GM23248 (cell line): ENCODE measurements at regions not wholly inside any gene's neighbourhood (a gene's known extent, or its start where the extent isn't known, plus 50 kb on each side); places are given as distances from the start of the nearest gene placed in this dataset.

Source experiments
- DNase-seq: peaks from one replicate; pipeline ENCODE4 v3.0.0-alpha.2; 2015
- H2AFZ ChIP-seq: fragments of 200-600 bp; sonication (generic); 2 replicates; pipeline ENCODE4 v1.6.1; 2016; ENCODE audit warnings: antibody characterized with exemption
- H3F3A ChIP-seq: fragments of 200-600 bp; sonication (generic); 2 replicates; pipeline ENCODE4 v1.6.1; 2016; ENCODE audit warnings: mild to moderate bottlenecking, antibody characterized with exemption, mixed run types; ENCODE audit not compliant: insufficient read depth
- H3K27ac ChIP-seq: fragments of 200-600 bp; sonication (generic); 2 replicates; pipeline ENCODE4 v1.5.1; 2016; ENCODE audit warnings: mild to moderate bottlenecking
- H3K27me3 ChIP-seq: fragments of 200-600 bp; sonication (generic); replicated peaks from 2 replicates; pipeline ENCODE4 v1.6.1; 2016; ENCODE audit warnings: mild to moderate bottlenecking; ENCODE audit not compliant: insufficient read depth
- H3K36me3 ChIP-seq: fragments of 200-600 bp; sonication (generic); 2 replicates; pipeline ENCODE4 v1.6.1; 2016; ENCODE audit warnings: low read depth, mild to moderate bottlenecking
- H3K4me1 ChIP-seq: fragments of 200-600 bp; sonication (generic); 2 replicates; pipeline ENCODE4 v1.6.1; 2016; ENCODE audit warnings: mild to moderate bottlenecking; ENCODE audit not compliant: insufficient read depth
- H3K4me2 ChIP-seq: fragments of 200-600 bp; sonication (generic); one replicate; pipeline ENCODE4 v1.6.1; 2016; ENCODE audit warnings: mild to moderate bottlenecking; ENCODE audit not compliant: unreplicated experiment
- H3K4me3 ChIP-seq: fragments of 200-600 bp; sonication (generic); 2 replicates; pipeline ENCODE4 v1.5.1; 2016; ENCODE audit warnings: mild to moderate bottlenecking
- H3K79me2 ChIP-seq: fragments of 200-600 bp; sonication (generic); 2 replicates; pipeline ENCODE4 v1.6.1; 2016; ENCODE audit warnings: mild to moderate bottlenecking; ENCODE audit not compliant: insufficient read depth
- H3K9ac ChIP-seq: fragments of 200-600 bp; sonication (generic); 2 replicates; pipeline ENCODE4 v1.6.1; 2016; ENCODE audit warnings: mild to moderate bottlenecking
- H3K9me2 ChIP-seq: fragments of 200-600 bp; sonication (generic); 2 replicates; pipeline ENCODE4 v1.6.1; 2016; ENCODE audit warnings: mixed run types, mild to moderate bottlenecking, moderate library complexity; ENCODE audit not compliant: insufficient read depth
- H3K9me3 ChIP-seq: fragments of 200-600 bp; sonication (generic); one replicate; pipeline ENCODE4 v1.6.1; 2017; ENCODE audit warnings: low read depth
- H4K20me1 ChIP-seq: fragments of 200-600 bp; sonication (generic); 2 replicates; pipeline ENCODE4 v1.6.0; 2016; ENCODE audit not compliant: insufficient read depth
- EZH2 ChIP-seq: fragments of 200-600 bp; sonication (generic); IDR thresholded peaks from 2 replicates; pipeline ENCODE4 v1.6.1; 2018; ENCODE audit warnings: antibody characterized with exemption, mild to moderate bottlenecking; ENCODE audit not compliant: insufficient read depth, poor library complexity, severe bottlenecking
- EZH2phosphoT487 ChIP-seq: fragments of 200-600 bp; sonication (generic); IDR thresholded peaks from 2 replicates; pipeline ENCODE4 v1.6.1; 2018; ENCODE audit warnings: antibody characterized with exemption, moderate library complexity, mild to moderate bottlenecking, low read depth; ENCODE audit not compliant: insufficient read depth
- WGBS, 2 experiments: methylation state at CpG; one replicate each; pipeline ENCODE4 v1.1.6; 2015 to 2017; ENCODE audit warnings: low lambda C conversion rate in 2 of 2, low coverage in 1 of 2; ENCODE audit errors: missing lambda C conversion rate in 2 of 2; 5-methylcytosine and 5-hydroxymethylcytosine counted together
- in situ Hi-C: fragments of 300-500 bp; cut with MboI; formaldehyde crosslinking; loops from 2 replicates; pipeline ENCODE4 v1.15.0; 2020

DNA sequence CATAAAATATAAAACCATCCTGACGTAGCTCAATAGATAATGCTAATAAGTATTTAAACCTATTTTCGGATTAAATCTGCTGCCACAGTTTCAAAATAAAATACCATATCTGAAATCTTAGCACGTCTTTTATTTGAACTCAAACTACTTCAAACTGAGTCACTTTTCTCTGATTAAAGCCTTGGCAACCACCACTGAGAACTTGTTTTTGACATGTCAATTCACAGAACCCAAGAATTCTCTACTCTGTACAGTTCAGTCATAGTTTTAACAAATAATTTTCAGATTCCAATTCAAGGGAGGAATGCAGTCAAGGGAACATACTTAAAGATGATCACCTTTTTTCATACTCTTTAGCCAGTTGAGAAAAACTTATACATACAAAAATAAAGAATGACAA, 643.2 kb downstream of the KCNT2 start:
- Histone ChIP-seq H4K20me1 (no peaks in the 10 kb centered on the region), H3K27ac (no peak overlapping the region), H3K79me2 (no peaks in the 10 kb centered on the region), H3K4me3 (no peak overlapping the region), H3F3A (no peaks in the 10 kb centered on the region), H3K36me3 (no peaks in the 10 kb centered on the region), H3K4me1 (no peaks in the 10 kb centered on the region), H3K27me3 (no peaks in the 10 kb centered on the region), H3K9me3 (no peaks in the 10 kb centered on the region), H3K9ac (no peak overlapping the region), H3K4me2 (no peak overlapping the region), H3K9me2 (no peaks in the 10 kb centered on the region), H2AFZ (peak overlapping the region; percentile 22; the same call in 1 of the 2 replicates)
- in situ Hi-C loops = no loop called here
- TF ChIP-seq EZH2 = no peak
- TF ChIP-seq EZH2phosphoT487 = no peak
- no peak for DNase-seq
- WGBS, 2 experiments = 21 to 27% methylated on average over 3 of the region's 3 CpGs

DNA sequence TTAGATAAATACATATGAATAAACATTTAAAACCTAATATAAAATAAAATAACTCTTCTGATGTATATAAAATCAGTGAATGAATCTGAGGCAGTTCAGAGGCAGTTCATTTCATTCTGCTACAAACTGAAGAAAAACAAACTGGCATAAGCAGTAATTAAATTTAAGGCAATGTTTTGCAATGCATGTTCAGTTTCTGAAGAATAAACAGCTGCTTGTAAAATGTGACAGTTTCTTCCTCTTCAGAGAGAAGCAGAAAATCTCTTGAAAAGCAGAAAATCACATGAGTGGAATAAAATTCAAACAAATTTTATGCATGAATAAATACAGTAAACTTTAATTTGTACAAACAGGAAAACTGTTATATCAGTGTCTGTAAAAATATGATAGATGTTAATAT, 643.7 kb downstream of the KCNT2 start:
- TF ChIP-seq EZH2phosphoT487 = no peak
- no peak for TF ChIP-seq EZH2
- in situ Hi-C loops = no loop called here

DNA sequence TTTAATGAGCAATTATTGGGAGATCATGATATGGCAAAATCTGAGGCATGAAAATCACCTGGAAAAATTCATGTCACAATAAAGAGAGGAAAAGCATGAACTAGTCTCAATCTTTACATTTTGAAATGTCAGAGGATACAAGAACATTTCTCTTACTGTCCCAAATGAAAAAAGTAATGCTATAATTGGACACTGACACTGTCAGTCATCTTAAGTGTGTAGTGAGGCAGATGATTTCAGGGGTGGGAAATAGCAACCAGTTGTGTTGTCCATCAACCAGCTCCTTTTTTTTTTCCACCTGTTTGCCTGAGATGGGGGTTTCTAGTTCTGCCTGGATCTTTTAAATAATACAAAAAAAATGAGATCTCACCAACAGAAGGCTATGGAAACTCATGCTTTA, 646.2 kb downstream of the KCNT2 start:
- no peak overlapping the region for H3K4me2 ChIP-seq
- DNase-seq = no peak

More for the DNA sequence above, 643.7 kb downstream of the KCNT2 start:
- Histone ChIP-seq H2AFZ (peak overlapping the region; percentile 22; the same call in 1 of the 2 replicates), H3K27me3 (no peaks in the 10 kb centered on the region), H3K9me2 (no peaks in the 10 kb centered on the region), H3K36me3 (no peaks in the 10 kb centered on the region), H3K4me1 (no peaks in the 10 kb centered on the region), H3K79me2 (no peaks in the 10 kb centered on the region), H3F3A (no peaks in the 10 kb centered on the region), H4K20me1 (no peaks in the 10 kb centered on the region), H3K27ac (no peak overlapping the region), H3K9me3 (no peaks in the 10 kb centered on the region), H3K9ac (no peak overlapping the region), H3K4me3 (no peak overlapping the region), H3K4me2 (no peak overlapping the region)
- no peak for DNase-seq

DNA sequence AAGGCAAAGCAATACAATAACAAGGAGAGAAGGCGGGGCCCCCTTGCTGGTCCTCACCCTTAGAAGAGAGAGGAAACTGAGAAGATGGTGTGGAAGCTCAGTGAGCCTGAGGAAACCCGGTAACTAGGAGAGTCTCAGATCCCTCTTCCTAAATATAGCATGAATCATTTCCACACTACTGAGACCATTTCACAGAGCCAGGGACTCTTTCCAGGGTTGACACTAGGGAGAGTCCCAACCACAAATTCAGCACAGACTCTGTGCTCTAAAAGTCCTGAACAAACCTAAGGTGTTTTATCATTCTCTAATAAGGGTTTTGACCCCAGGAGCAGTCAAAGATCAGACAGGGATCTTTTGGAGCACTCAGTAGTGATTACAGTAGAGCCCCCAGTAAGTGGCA, 647.7 kb downstream of the KCNT2 start:
- no peaks in the 10 kb centered on the region for H3F3A ChIP-seq
- H4K20me1 ChIP-seq = no peaks in the 10 kb centered on the region
- 31 to 48% methylated on average over 2 of the region's 2 CpGs for WGBS, 2 experiments
- no peak overlapping the region for H3K4me3 ChIP-seq
- no peak for DNase-seq
- H3K4me1 ChIP-seq = no peaks in the 10 kb centered on the region
- H3K79me2 ChIP-seq = no peaks in the 10 kb centered on the region
- no peaks in the 10 kb centered on the region for H3K9me2 ChIP-seq
- H2AFZ ChIP-seq = no peak overlapping the region
- no peak overlapping the region for H3K9ac ChIP-seq
- no peak overlapping the region for H3K4me2 ChIP-seq
- no peaks in the 10 kb centered on the region for H3K9me3 ChIP-seq
- H3K27me3 ChIP-seq = no peaks in the 10 kb centered on the region
- TF ChIP-seq EZH2 = no peak
- no peak for TF ChIP-seq EZH2phosphoT487
- in situ Hi-C loops = no loop called here
- no peaks in the 10 kb centered on the region for H3K36me3 ChIP-seq
- H3K27ac ChIP-seq = no peak overlapping the region

More for the DNA sequence above, 646.2 kb downstream of the KCNT2 start:
- no peaks in the 10 kb centered on the region for H4K20me1 ChIP-seq
- H3K27me3 ChIP-seq = no peaks in the 10 kb centered on the region
- no peak overlapping the region for H3K4me3 ChIP-seq
- no peak overlapping the region for H3K27ac ChIP-seq
- no peaks in the 10 kb centered on the region for H3K4me1 ChIP-seq
- in situ Hi-C loops = no loop called here
- no peaks in the 10 kb centered on the region for H3K79me2 ChIP-seq
- H3K9me2 ChIP-seq = no peaks in the 10 kb centered on the region
- H3K9me3 ChIP-seq = no peaks in the 10 kb centered on the region
- no peaks in the 10 kb centered on the region for H3K36me3 ChIP-seq
- H3F3A ChIP-seq = no peaks in the 10 kb centered on the region
- no peak for TF ChIP-seq EZH2phosphoT487
- no peak for TF ChIP-seq EZH2
- no peak overlapping the region for H3K9ac ChIP-seq
- H2AFZ ChIP-seq = no peak overlapping the region

DNA sequence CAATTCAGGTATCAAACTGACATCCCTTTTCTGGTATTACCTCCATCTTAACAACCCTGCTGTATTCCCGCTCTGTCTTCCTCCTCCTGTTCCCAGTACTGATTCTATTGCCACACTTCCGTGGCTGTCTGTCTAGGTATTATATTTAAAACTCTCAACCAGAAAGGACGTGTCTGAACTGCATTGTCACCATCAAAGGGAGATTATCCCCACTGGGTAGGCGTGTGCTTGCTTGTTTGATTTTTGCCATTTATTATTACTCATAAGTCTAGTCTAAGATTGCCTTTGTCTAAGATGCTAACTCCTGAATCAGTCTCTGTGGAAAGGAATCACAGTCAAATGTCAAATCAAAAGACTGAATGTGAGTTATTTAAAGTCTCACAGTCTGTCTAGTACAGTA, 650.1 kb downstream of the KCNT2 start:
- H3K79me2 ChIP-seq = no peaks in the 10 kb centered on the region
- no peak for TF ChIP-seq EZH2
- TF ChIP-seq EZH2phosphoT487 = no peak
- 70 to 83% methylated on average over 4 of the region's 4 CpGs for WGBS, 2 experiments
- no peak for DNase-seq
- H3K9ac ChIP-seq = no peak overlapping the region
- in situ Hi-C loops = no loop called here
- H4K20me1 ChIP-seq = no peaks in the 10 kb centered on the region
- no peaks in the 10 kb centered on the region for H3K9me3 ChIP-seq
- no peak overlapping the region for H3K27ac ChIP-seq
- no peak overlapping the region for H3K4me2 ChIP-seq
- no peaks in the 10 kb centered on the region for H3F3A ChIP-seq
- H3K4me3 ChIP-seq = no peak overlapping the region
- H3K4me1 ChIP-seq = no peaks in the 10 kb centered on the region
- no peaks in the 10 kb centered on the region for H3K36me3 ChIP-seq
- H3K27me3 ChIP-seq = no peaks in the 10 kb centered on the region
- no peak overlapping the region for H2AFZ ChIP-seq
- no peaks in the 10 kb centered on the region for H3K9me2 ChIP-seq
